Body of pancreas (tissue), 4 donors: ENCODE measurements at regions not wholly inside any gene's neighbourhood (a gene's known extent, or its start where the extent isn't known, plus 50 kb on each side); places are given as distances from the start of the nearest gene placed in this dataset.

Experiments
- ATAC-seq: fragments of 150-250 bp; one replicate; pipeline ENCODE4 v1.9.1; 2016
- DNase-seq, 4 donors: peaks; one replicate each; pipeline ENCODE4 v3.0.0-alpha.2; 2019
- H3K27ac ChIP-seq, 4 donors: fragments of 200-600 bp; sonication (generic); 1 replicate in 3 of 4; 2 replicates in 1 of 4; pipeline versions ENCODE4 v1.5.1 to v1.6.1; 2016 to 2019; ENCODE audit warnings: mild to moderate bottlenecking in 1 of 4, mixed read lengths in 1 of 4, moderate library complexity in 1 of 4
- H3K27me3 ChIP-seq, 2 donors: fragments of 200-600 bp; sonication (generic); one replicate each; pipeline ENCODE4 v1.6.0; 2016; ENCODE audit warnings: mild to moderate bottlenecking in 1 of 2
- H3K36me3 ChIP-seq, 2 donors: fragments of 200-600 bp; sonication (generic); replicated peaks in 1 of 2; 2 replicates each; pipeline ENCODE4 v1.5.1; 2016; ENCODE audit warnings: low read depth in 2 of 2; ENCODE audit not compliant: insufficient read depth in 1 of 2
- H3K4me1 ChIP-seq: fragments of 200-600 bp; sonication (generic); one replicate; pipeline ENCODE4 v1.6.0; 2016
- H3K4me3 ChIP-seq, 2 donors: fragments of 200-600 bp; sonication (generic); 1 replicate in 1 of 2; 2 replicates in 1 of 2; pipeline ENCODE4 v1.5.1; 2016 to 2019
- H3K9me3 ChIP-seq, 3 donors: fragments of 200-600 bp; sonication (generic); 1 replicate in 2 of 3; 2 replicates in 1 of 3; pipeline ENCODE4 v1.5.1; 2016
- POLR2A ChIP-seq, 3 donors: fragments of 450-650 bp; IDR thresholded peaks; one replicate each; pipeline ENCODE4 v1.6.1; 2016; ENCODE audit warnings: antibody characterized with exemption in 3 of 3, mild to moderate bottlenecking in 2 of 3
- WGBS, 2 donors: methylation state at CpG; one replicate each; pipeline ENCODE4 v1.1.5; 2017; 5-methylcytosine and 5-hydroxymethylcytosine counted together
- intact Hi-C: fragments of 100-400 bp; cut with DNase I; formaldehyde crosslinking; loops from one replicate; pipeline ENCODE4 v1.15.1; 2023
- TF ChIP-seq, protein P1 (sequence below), 7 experiments: fragments of 450-650 bp in 4 of 7; fragments of 200-600 bp in 3 of 7; sonication (generic) in 3 of 7; IDR thresholded peaks; one replicate each; pipeline ENCODE4 v1.5.1; 2016 to 2019; ENCODE audit warnings: antibody characterized with exemption in 7 of 7

DNA sequence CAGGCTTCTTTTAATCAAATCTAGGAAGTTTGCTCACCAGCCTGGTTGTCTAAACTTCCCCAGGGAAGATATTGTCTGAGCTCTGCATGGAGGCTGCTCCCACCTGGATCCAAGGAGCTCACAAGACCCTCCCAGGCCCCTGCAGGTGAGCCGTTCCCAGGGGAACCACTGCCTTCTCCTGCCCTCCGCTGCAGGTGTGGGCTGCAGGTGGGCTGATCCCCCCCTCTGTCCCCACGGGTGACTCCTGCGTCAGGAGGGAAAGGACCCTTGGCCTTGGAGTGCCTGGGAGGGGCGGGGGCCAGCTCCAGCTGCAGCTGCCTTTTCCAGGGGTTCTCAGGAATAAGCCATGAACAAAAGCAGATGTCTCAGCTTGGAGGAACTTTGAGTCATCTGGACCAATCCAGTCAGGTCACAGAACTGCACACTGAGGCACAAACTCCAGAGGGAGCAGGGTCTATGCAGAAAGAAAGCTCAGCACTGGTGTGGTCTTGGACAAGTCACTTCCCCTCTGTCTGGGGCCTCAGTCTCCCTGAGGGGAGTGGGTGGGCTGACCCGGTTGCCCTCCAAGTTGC is 246.6 kb upstream of the RTL1 start:
- intact Hi-C loops: no loop called here
- no peak overlapping the region for H3K27ac ChIP-seq
- ATAC-seq: no peak
- no peaks in the 10 kb centered on the region for H3K4me1 ChIP-seq
- no peak overlapping the region for H3K4me3 ChIP-seq
- no peak for DNase-seq
- no peaks in the 10 kb centered on the region for H3K9me3 ChIP-seq
- H3K27me3 ChIP-seq: no peaks in the 10 kb centered on the region
- WGBS, 2 donors: 50 to 51% methylated on average over 6 of the region's 6 CpGs
- TF ChIP-seq, protein P1, sequence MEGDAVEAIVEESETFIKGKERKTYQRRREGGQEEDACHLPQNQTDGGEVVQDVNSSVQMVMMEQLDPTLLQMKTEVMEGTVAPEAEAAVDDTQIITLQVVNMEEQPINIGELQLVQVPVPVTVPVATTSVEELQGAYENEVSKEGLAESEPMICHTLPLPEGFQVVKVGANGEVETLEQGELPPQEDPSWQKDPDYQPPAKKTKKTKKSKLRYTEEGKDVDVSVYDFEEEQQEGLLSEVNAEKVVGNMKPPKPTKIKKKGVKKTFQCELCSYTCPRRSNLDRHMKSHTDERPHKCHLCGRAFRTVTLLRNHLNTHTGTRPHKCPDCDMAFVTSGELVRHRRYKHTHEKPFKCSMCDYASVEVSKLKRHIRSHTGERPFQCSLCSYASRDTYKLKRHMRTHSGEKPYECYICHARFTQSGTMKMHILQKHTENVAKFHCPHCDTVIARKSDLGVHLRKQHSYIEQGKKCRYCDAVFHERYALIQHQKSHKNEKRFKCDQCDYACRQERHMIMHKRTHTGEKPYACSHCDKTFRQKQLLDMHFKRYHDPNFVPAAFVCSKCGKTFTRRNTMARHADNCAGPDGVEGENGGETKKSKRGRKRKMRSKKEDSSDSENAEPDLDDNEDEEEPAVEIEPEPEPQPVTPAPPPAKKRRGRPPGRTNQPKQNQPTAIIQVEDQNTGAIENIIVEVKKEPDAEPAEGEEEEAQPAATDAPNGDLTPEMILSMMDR (IDR thresholded peaks at IDR 0.05): no peak
- TF ChIP-seq POLR2A (IDR thresholded peaks at IDR 0.05): no peak
- no peaks in the 10 kb centered on the region for H3K36me3 ChIP-seq

DNA sequence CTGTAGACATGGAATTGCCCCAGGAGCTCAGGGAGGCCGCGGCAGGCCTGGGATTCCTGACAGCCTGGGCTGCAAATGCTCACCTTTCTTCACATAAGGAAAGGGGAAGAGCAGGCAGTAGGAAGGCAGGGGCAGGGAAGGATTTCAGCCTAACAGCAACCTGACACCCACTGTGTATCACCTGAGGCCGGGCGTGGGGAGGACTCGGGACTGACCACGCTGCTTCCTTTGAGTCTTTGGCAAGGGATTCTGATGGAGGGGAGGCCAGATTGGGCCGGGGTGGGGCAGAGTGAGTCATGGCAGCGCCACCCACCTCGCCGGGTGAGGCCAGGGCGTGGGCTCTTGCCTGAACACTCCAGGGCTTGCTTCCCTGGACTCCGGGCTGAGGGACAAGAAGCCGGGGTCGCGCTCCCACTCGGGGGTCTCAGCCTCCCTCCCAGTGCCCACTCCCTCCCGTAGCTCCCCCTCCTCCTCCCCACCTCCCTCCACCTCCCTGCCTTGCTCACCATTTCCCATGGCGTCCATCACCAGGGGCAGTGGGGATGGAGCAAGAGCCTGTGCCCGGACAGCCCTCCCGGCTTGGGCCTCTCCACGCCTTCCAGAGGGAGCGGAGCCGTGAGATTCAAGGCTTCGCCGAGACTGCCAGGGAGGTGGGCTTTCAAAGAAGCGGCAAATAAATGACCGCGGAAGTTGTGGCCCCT is 247.9 kb upstream of the RTL1 start:
- no peak for DNase-seq
- H3K4me3 ChIP-seq: no peak overlapping the region
- no peaks in the 10 kb centered on the region for H3K36me3 ChIP-seq
- no peak overlapping the region for H3K27ac ChIP-seq
- no peaks in the 10 kb centered on the region for H3K9me3 ChIP-seq
- intact Hi-C loops: no loop called here
- TF ChIP-seq, protein P1 (IDR thresholded peaks at IDR 0.05): no peak
- TF ChIP-seq POLR2A (IDR thresholded peaks at IDR 0.05): no peak
- no peak for ATAC-seq
- H3K4me1 ChIP-seq: no peaks in the 10 kb centered on the region
- no peaks in the 10 kb centered on the region for H3K27me3 ChIP-seq
- WGBS, 2 donors: 63 to 66% methylated on average over 18 to 27 of the region's 28 CpGs

DNA sequence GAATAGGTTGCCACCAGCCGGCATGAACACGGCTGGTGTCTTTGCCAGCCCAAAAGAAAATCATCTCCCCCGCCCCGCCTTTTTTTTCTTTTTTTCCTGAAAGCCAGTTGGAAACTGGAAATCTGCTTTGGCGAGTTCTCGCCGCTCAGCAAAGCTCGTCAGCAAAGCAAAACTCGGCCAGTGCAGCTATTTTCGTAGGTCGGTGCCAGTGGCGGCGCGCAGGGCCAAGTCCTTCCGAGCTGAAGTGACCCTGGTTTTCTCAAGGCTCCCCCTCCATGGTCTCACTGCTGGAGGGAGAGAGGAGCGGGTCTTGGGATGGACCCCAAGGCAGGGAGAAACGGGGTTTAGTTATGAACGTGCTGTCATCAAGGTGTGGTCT is 248.4 kb upstream of the RTL1 start:
- intact Hi-C loops: no loop called here
- WGBS, 2 donors: 80 to 82% methylated on average over 17 to 18 of the region's 18 CpGs
- no peaks in the 10 kb centered on the region for H3K36me3 ChIP-seq

DNA sequence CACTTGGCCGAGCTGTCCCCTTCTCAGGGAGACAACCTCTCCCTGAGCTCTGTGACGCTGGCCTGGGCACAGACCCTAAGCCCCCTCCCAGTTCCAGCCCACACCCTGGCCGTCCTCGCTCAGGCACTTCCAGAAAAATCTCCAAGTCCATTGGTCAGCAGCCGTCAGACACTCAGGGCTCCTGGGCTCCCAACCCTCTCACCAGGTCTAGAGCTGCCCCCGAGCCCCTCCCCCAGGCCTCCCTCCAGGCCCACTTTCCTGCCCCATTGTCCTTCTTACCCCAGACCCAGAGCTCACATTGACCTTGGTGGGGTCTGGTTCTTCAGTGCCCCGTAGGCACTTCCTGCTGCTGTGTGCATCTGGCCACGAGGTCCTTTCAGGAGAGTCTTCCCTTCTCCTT is 249.3 kb upstream of the RTL1 start:
- H3K9me3 ChIP-seq: no peaks in the 10 kb centered on the region
- no peak overlapping the region for H3K27ac ChIP-seq
- WGBS, 2 donors: 81 to 88% methylated on average over 8 of the region's 8 CpGs
- no peak overlapping the region for H3K4me3 ChIP-seq
- DNase-seq: no peak
- no peaks in the 10 kb centered on the region for H3K4me1 ChIP-seq
- ATAC-seq: no peak
- intact Hi-C loops: no loop called here
- TF ChIP-seq, protein P1 (IDR thresholded peaks at IDR 0.05): no peak
- TF ChIP-seq POLR2A (IDR thresholded peaks at IDR 0.05): no peak
- H3K36me3 ChIP-seq: no peaks in the 10 kb centered on the region
- no peaks in the 10 kb centered on the region for H3K27me3 ChIP-seq

More for the DNA sequence above, 248.4 kb upstream of the RTL1 start:
- H3K27ac ChIP-seq: no peak overlapping the region
- H3K27me3 ChIP-seq: no peaks in the 10 kb centered on the region
- DNase-seq (no peak), ATAC-seq (no peak)
- H3K4me1 ChIP-seq: no peaks in the 10 kb centered on the region
- no peak for TF ChIP-seq POLR2A (IDR thresholded peaks at IDR 0.05)
- TF ChIP-seq, protein P1 (IDR thresholded peaks at IDR 0.05): no peak
- no peaks in the 10 kb centered on the region for H3K9me3 ChIP-seq
- no peak overlapping the region for H3K4me3 ChIP-seq

DNA sequence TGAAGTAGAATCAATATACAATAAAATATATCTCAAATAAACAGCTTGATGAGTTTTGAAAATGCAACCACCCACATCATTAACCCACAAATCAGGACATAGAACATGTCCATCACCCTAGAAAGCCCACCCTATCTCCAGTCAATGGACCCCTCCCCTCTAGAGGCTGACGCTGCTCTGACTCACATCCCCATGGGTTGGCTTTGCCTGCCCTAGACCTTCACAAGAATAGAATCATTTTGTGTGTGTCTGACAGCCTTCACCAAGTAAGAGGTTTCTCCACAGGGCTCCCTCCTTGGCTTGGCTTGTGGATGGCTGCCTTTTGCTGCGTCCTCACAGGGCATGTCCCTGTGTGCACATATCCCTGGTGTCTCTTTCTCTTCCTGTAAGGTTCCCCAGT is 250.2 kb upstream of the RTL1 start:
- ATAC-seq (no peak), DNase-seq (no peak)
- no peak overlapping the region for H3K27ac ChIP-seq
- intact Hi-C loops: no loop called here
- WGBS, 2 donors: 70 to 76% methylated on average over 2 of the region's 2 CpGs
- H3K27me3 ChIP-seq: no peaks in the 10 kb centered on the region
- no peaks in the 10 kb centered on the region for H3K9me3 ChIP-seq
- no peaks in the 10 kb centered on the region for H3K4me1 ChIP-seq
- TF ChIP-seq, protein P1 (IDR thresholded peaks at IDR 0.05): no peak
- TF ChIP-seq POLR2A (IDR thresholded peaks at IDR 0.05): no peak
- no peak overlapping the region for H3K4me3 ChIP-seq
- H3K36me3 ChIP-seq: no peaks in the 10 kb centered on the region
